HG02571 (cell line): ENCODE measurements at regions not wholly inside any gene's neighbourhood (a gene's known extent, or its start where the extent isn't known, plus 50 kb on each side); places are given as distances from the start of the nearest gene placed in this dataset.

Experiments used
- ATAC-seq: cut with Tn5 transposase; IDR thresholded peaks from one replicate; pipeline ENCODE4 v1.9.1; 2021; ENCODE audit warnings: mild to moderate bottlenecking, moderate library complexity; ENCODE audit not compliant: unreplicated experiment

- no peak for ATAC-seq
Observed at GRCh38 chr2:180111901-180112300, 104.8 kb upstream of the CWC22 start.

GRCh38 chr2:180110469-180110868 lies 103.4 kb upstream of the CWC22 start:
- no peak for ATAC-seq

GRCh38 chr2:180101846-180102245 lies 94.7 kb upstream of the CWC22 start:
- ATAC-seq = no peak

GRCh38 chr2:180099308-180099707 lies 92.2 kb upstream of the CWC22 start:
- no peak for ATAC-seq

- ATAC-seq = no peak
Observed at GRCh38 chr2:180085144-180085543, 78.0 kb upstream of the CWC22 start.

GRCh38 chr2:180077295-180077906 lies 70.3 kb upstream of the CWC22 start:
- ATAC-seq = no peak

- ATAC-seq = no peak
Observed at GRCh38 chr2:180075870-180076269, 68.8 kb upstream of the CWC22 start.

- no peak for ATAC-seq
Observed at GRCh38 chr2:180071797-180072196, 64.7 kb upstream of the CWC22 start.

GRCh38 chr2:180063494-180064092 lies 56.5 kb upstream of the CWC22 start:
- no peak for ATAC-seq

GRCh38 chr2:180062178-180062577 lies 55.1 kb upstream of the CWC22 start:
- no peak for ATAC-seq

- ATAC-seq = no peak
Observed at GRCh38 chr2:180061546-180061945, 54.4 kb upstream of the CWC22 start.

GRCh38 chr2:180061085-180061484 lies 54.0 kb upstream of the CWC22 start:
- no peak for ATAC-seq

- no peak for ATAC-seq
Observed at GRCh38 chr2:180058993-180059392, 51.9 kb upstream of the CWC22 start.

GRCh38 chr2:180057706-180058412 lies 50.8 kb upstream of the CWC22 start:
- ATAC-seq = no peak
